OCI-LY3 (cell line): ENCODE measurements at regions not wholly inside any gene's neighbourhood (a gene's known extent, or its start where the extent isn't known, plus 50 kb on each side); places are given as distances from the start of the nearest gene placed in this dataset.

Experiments used
- H2AFZ ChIP-seq: fragments of 200-600, 300-600 bp; shearing (Covaris generic); 2 replicates; pipeline ENCODE4 v1.6.0; 2014; ENCODE audit warnings: antibody characterized with exemption, low read depth, low read length
- H3K27ac ChIP-seq: fragments of 200-600, 300-600 bp; sonication (generic); 2 replicates; pipeline ENCODE4 v1.5.1; 2014; ENCODE audit warnings: mild to moderate bottlenecking, low read length, moderate library complexity, mixed read lengths
- H3K27me3 ChIP-seq: fragments of 200-600, 300-600 bp; sonication (generic); 2 replicates; pipeline ENCODE4 v1.6.1; 2014; ENCODE audit warnings: low read depth, low read length, mixed read lengths
- H3K36me3 ChIP-seq: fragments of 200-600, 300-600 bp; sonication (generic); replicated peaks from 2 replicates; pipeline ENCODE3; 2014; ENCODE audit warnings: low read depth, low read length, mixed read lengths
- H3K4me1 ChIP-seq: fragments of 300-600, 200-600 bp; sonication (generic); 2 replicates; pipeline ENCODE4 v1.6.1; 2014; ENCODE audit warnings: low read length, mixed read lengths
- H3K4me2 ChIP-seq: fragments of 200-600, 300-600 bp; sonication (generic); 2 replicates; pipeline ENCODE4 v1.6.1; 2014; ENCODE audit warnings: low read length, mixed read lengths
- H3K4me3 ChIP-seq: fragments of 300-600, 200-600 bp; sonication (generic); 2 replicates; pipeline ENCODE4 v1.5.1; 2014; ENCODE audit warnings: antibody characterized with exemption, mild to moderate bottlenecking, low read length, moderate library complexity
- H3K79me2 ChIP-seq: fragments of 300-600, 200-600 bp; shearing (Covaris generic); 2 replicates; pipeline ENCODE4 v1.6.1; 2014; ENCODE audit warnings: mild to moderate bottlenecking, low read length, mixed read lengths
- H3K9ac ChIP-seq: fragments of 300-600, 200-600 bp; shearing (Covaris generic); 2 replicates; pipeline ENCODE4 v1.6.0; 2014; ENCODE audit warnings: mild to moderate bottlenecking, low read length, moderate library complexity
- H3K9me3 ChIP-seq: fragments of 200-600, 300-600 bp; shearing (Covaris generic); 2 replicates; pipeline ENCODE4 v1.6.1; 2014; ENCODE audit warnings: low read length, mixed read lengths; ENCODE audit not compliant: insufficient read depth
- H4K20me1 ChIP-seq: fragments of 200-600, 300-600 bp; sonication (generic); 2 replicates; pipeline ENCODE4 v1.6.1; 2016; ENCODE audit warnings: low read length, mixed read lengths; ENCODE audit not compliant: insufficient read depth
- EZH2phosphoT487 ChIP-seq: fragments of 200-600 bp; shearing (Covaris generic); IDR thresholded peaks from 2 replicates; pipeline ENCODE4 v1.6.1; 2018; ENCODE audit warnings: antibody characterized with exemption, mixed run types, low read depth
- TF ChIP-seq, protein P1 (sequence below): fragments of 200-600, 300-600 bp; sonication (generic); IDR thresholded peaks from 2 replicates; pipeline ENCODE4 v1.5.1; 2014; ENCODE audit warnings: antibody characterized with exemption, low read length, low read depth

DNA sequence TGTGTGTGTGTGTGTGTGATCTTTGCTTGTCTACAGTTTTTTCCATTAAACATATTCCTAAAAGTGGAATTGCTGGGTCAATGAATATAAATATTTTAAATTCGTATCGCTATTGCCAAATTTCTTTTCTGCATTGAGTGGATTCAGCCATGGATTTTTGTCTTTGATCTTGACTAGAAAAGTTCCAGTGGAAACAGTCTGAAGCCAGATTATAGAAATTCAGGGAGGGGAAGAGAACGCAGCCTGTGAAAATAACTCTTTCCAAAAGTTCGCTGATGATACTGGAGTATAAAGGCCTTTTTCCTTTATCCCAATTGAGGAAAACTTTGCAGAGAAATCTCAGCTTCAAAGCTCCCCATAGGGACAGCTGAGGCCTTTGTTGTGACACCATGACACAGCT, 292.3 kb upstream of the CD180 start:
- H3K9ac ChIP-seq: no peak overlapping the region
- H3K27ac ChIP-seq: no peak overlapping the region
- no peaks in the 10 kb centered on the region for H3K27me3 ChIP-seq
- no peaks in the 10 kb centered on the region for H4K20me1 ChIP-seq
- H3K4me2 ChIP-seq: no peak overlapping the region
- no peak overlapping the region for H2AFZ ChIP-seq
- H3K4me3 ChIP-seq: no peak overlapping the region
- H3K9me3 ChIP-seq: no peaks in the 10 kb centered on the region
- no peaks in the 10 kb centered on the region for H3K36me3 ChIP-seq
- no peaks in the 10 kb centered on the region for H3K4me1 ChIP-seq
- TF ChIP-seq, protein P1, sequence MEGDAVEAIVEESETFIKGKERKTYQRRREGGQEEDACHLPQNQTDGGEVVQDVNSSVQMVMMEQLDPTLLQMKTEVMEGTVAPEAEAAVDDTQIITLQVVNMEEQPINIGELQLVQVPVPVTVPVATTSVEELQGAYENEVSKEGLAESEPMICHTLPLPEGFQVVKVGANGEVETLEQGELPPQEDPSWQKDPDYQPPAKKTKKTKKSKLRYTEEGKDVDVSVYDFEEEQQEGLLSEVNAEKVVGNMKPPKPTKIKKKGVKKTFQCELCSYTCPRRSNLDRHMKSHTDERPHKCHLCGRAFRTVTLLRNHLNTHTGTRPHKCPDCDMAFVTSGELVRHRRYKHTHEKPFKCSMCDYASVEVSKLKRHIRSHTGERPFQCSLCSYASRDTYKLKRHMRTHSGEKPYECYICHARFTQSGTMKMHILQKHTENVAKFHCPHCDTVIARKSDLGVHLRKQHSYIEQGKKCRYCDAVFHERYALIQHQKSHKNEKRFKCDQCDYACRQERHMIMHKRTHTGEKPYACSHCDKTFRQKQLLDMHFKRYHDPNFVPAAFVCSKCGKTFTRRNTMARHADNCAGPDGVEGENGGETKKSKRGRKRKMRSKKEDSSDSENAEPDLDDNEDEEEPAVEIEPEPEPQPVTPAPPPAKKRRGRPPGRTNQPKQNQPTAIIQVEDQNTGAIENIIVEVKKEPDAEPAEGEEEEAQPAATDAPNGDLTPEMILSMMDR: no peak
- TF ChIP-seq EZH2phosphoT487: no peak
- no peaks in the 10 kb centered on the region for H3K79me2 ChIP-seq

DNA sequence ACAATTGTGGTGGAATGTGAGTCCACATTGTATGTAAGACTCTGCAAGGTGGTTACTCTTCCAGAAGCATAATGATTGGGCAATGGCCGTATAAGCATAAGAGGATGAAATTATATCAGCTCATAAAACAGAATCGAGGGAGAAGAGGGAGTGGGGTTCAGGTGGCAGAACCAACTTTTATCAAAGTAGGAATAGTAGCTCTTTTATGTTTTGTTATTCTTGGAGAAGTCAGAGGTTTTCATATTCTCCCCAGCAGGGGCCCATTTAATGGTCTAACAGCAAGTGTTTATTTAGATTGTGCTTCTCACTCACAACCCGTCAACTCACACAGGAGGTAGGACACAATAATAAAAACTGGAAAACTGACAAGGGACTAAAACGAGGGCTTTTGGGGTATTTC, 291.3 kb upstream of the CD180 start:
- Histone ChIP-seq H3K4me2 (no peak overlapping the region), H3K4me3 (no peak overlapping the region), H3K79me2 (no peaks in the 10 kb centered on the region), H3K27ac (no peak overlapping the region), H3K36me3 (no peaks in the 10 kb centered on the region), H2AFZ (no peak overlapping the region), H3K27me3 (no peaks in the 10 kb centered on the region), H3K4me1 (no peaks in the 10 kb centered on the region), H3K9me3 (no peaks in the 10 kb centered on the region), H3K9ac (no peak overlapping the region), H4K20me1 (no peaks in the 10 kb centered on the region)
- TF ChIP-seq, protein P1: no peak
- TF ChIP-seq EZH2phosphoT487: no peak

DNA sequence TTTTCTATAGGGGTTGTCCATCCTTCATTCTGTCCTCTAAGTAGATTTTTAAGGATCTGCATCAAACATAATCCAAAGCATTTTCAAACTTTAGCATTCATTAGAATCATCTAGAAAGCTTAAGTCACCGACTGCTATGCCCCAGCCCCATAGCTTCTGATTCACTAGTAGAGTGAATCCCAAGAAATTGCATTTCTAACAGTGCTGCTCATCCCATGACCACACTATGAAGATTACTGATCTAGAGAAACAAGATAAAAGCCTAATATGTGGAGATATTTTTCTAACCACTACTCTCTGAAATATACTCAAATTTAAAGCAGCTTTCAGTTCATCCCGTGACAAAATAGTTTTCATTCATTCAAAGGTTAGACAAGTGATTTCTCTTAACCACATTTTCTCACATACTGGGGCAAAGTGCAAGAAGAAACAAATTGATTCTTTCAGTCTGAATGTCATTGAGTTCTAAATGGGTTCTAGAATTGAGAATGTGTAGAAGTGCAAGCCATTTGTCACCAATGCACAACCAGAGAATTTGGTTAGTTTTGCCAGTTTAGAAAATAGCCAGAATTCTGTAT, 286.9 kb upstream of the CD180 start:
- Histone ChIP-seq H3K4me1 (no peaks in the 10 kb centered on the region), H4K20me1 (no peaks in the 10 kb centered on the region), H3K27me3 (no peaks in the 10 kb centered on the region), H3K36me3 (no peaks in the 10 kb centered on the region), H3K9me3 (no peaks in the 10 kb centered on the region), H2AFZ (no peak overlapping the region), H3K79me2 (no peaks in the 10 kb centered on the region), H3K4me3 (no peak overlapping the region), H3K4me2 (no peak overlapping the region), H3K27ac (no peak overlapping the region), H3K9ac (no peak overlapping the region)
- TF ChIP-seq EZH2phosphoT487: no peak
- TF ChIP-seq, protein P1: no peak

DNA sequence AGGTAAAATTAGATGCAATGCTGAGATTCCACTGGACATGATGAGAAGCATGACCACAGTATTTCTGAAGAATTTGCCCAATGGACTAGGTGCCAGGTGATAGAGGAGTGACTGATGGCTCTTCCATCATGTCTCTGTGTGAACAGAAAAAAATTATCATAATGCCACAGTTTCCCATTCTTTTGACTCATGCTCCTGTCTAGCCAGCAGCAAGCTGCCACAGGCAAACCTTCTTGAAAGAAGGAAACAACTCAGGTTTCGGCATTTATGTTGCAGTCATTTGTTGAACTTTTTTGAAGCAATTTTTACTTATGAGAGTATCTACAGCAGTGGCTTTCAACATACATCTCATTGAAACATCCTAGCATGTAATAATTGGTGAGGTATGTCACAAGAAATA, 284.8 kb upstream of the CD180 start:
- no peaks in the 10 kb centered on the region for H3K9me3 ChIP-seq
- no peaks in the 10 kb centered on the region for H4K20me1 ChIP-seq
- TF ChIP-seq, protein P1: no peak
- TF ChIP-seq EZH2phosphoT487: no peak
- H3K4me1 ChIP-seq: no peaks in the 10 kb centered on the region
- no peak overlapping the region for H3K4me2 ChIP-seq
- no peak overlapping the region for H3K9ac ChIP-seq
- no peaks in the 10 kb centered on the region for H3K36me3 ChIP-seq
- H3K27ac ChIP-seq: no peak overlapping the region
- no peaks in the 10 kb centered on the region for H3K27me3 ChIP-seq
- no peak overlapping the region for H3K4me3 ChIP-seq
- H2AFZ ChIP-seq: no peak overlapping the region
- H3K79me2 ChIP-seq: no peaks in the 10 kb centered on the region
